H1 (cell line): ENCODE measurements at regions not wholly inside any gene's neighbourhood (a gene's known extent, or its start where the extent isn't known, plus 50 kb on each side); places are given as distances from the start of the nearest gene placed in this dataset.

Experiments
- CBX8 ChIP-seq: fragments of 300-800, 300-1000 bp; sonication (generic); IDR thresholded peaks from 2 replicates; pipeline ENCODE4 v1.7.1; 2016; ENCODE audit warnings: low read depth, low read length, borderline replicate concordance
- CTBP2 ChIP-seq: IDR thresholded peaks from 2 replicates; pipeline ENCODE4 v1.7.0; 2011; ENCODE audit warnings: borderline replicate concordance, mild to moderate bottlenecking, moderate library complexity, mixed read lengths, low read length; ENCODE audit not compliant: insufficient read depth, insufficient read length
- HDAC6 ChIP-seq: IDR thresholded peaks from one replicate; pipeline ENCODE4 v1.7.1; 2012; ENCODE audit warnings: low read depth, mild to moderate bottlenecking, inconsistent platforms, low read length, moderate library complexity
- TBP ChIP-seq: IDR thresholded peaks from 2 replicates; pipeline ENCODE4 v1.6.1; 2011; ENCODE audit warnings: low read depth, low read length, improper control_type of control experiment
- TF ChIP-seq, protein P1 (sequence below): IDR thresholded peaks from 2 replicates; pipeline ENCODE4 v1.6.1; 2011; ENCODE audit warnings: low read length, improper control_type of control experiment

DNA sequence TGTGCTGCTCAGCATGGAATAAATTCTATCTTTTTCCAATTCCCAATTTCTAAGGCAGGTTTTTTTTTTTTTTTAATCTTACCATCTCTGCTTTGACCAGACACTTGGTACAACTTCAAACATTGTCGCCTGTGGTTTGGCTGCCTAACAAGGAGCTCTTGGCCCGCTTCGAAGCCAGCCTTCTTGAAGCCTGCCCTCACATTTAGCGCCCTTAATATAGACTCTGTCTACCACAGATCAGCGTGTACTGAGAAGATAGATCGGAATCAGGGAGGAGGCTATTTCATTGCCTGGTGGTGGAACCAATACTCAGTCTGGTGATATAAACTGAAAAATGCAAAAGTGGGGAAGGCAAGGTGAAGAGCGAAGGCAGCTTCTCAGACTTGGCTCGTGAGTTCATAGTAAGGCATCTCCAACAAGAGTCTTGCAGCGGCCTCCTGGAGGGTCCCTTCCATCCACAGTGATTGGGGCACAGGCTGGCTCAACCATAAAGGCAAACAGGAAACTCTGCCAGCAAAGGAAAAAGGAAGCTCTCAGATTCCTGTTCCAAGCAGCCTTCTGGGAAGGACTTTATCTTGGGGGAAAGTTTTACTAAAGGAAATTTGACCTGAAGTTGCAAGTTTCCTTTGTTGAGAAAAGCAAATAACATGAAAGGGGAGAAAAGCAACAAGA is 103.2 kb upstream of the BCL2L14 start (continued):
- TF ChIP-seq CTBP2 = no peak
- TF ChIP-seq CBX8 = no peak
- TF ChIP-seq, protein P1, sequence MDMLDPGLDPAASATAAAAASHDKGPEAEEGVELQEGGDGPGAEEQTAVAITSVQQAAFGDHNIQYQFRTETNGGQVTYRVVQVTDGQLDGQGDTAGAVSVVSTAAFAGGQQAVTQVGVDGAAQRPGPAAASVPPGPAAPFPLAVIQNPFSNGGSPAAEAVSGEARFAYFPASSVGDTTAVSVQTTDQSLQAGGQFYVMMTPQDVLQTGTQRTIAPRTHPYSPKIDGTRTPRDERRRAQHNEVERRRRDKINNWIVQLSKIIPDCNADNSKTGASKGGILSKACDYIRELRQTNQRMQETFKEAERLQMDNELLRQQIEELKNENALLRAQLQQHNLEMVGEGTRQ = no peak
- no peak for TF ChIP-seq HDAC6
- no peak for TF ChIP-seq TBP
